Activated B cell treated with CpG ODN at 0.5 μM for 24 hours (primary cell): ENCODE measurements at regions not wholly inside any gene's neighbourhood (a gene's known extent, or its start where the extent isn't known, plus 50 kb on each side); places are given as distances from the start of the nearest gene placed in this dataset.

Experiments
- ATAC-seq: fragments of 200-7000 bp; cut with Tn5 transposase; one replicate; pipeline ENCODE4 v1.10.0; 2021; ENCODE audit warnings: low read depth, mild to moderate bottlenecking, moderate library complexity
- CTCF ChIA-PET: fragments of 350-600 bp; sonication (Branson Sonifier 250); formaldehyde crosslinking; loops from one replicate; lab custom pipeline; 2021; ENCODE audit warnings: antibody characterized with exemption; lab: Charles Lee
- POLR2A ChIA-PET: fragments of 350-600 bp; sonication (Branson Sonifier 250); formaldehyde crosslinking; loops from one replicate; lab custom pipeline; 2021; ENCODE audit warnings: antibody characterized with exemption; lab: Charles Lee
- DNase-seq: peaks from one replicate; pipeline ENCODE4 v3.0.0; 2022
- H3K27ac Mint-ChIP-seq: one replicate; pipeline ENCODE4 v1.8.0; 2020; ENCODE audit warnings: mixed read lengths
- H3K27me3 Mint-ChIP-seq: one replicate; pipeline ENCODE4 v1.8.0; 2021; ENCODE audit warnings: mixed read lengths
- H3K36me3 Mint-ChIP-seq: one replicate; pipeline ENCODE4 v1.8.0; 2021; ENCODE audit warnings: low read depth, mixed read lengths
- H3K4me1 Mint-ChIP-seq: one replicate; pipeline ENCODE4 v1.8.0; 2021; ENCODE audit warnings: mixed read lengths
- H3K4me3 Mint-ChIP-seq: one replicate; pipeline ENCODE4 v1.8.0; 2020; ENCODE audit warnings: mild to moderate bottlenecking, mixed read lengths
- H3K9me3 Mint-ChIP-seq: one replicate; pipeline ENCODE4 v1.8.0; 2020; ENCODE audit warnings: mixed read lengths
- CTCF ChIP-seq: fragments of 200-600 bp; IDR thresholded peaks from one replicate; pipeline ENCODE4 v1.8.0; 2022; ENCODE audit warnings: antibody characterized with exemption, mild to moderate bottlenecking
- intact Hi-C: fragments of 100-400 bp; cut with micrococcal nuclease; formaldehyde crosslinking; loops from one replicate; pipeline ENCODE4 v1.15.1; 2024

GRCh38 chr18:10041180-10041579 is 127.4 kb downstream of the VAPA start:
- H3K36me3 Mint-ChIP-seq: peaks cover 3% of the 10 kb centered on the region
- no peak for TF ChIP-seq CTCF
- ATAC-seq: no peak
- no peaks in the 10 kb centered on the region for H3K4me1 Mint-ChIP-seq
- ChIA-PET POLR2A (no interaction called here), CTCF (no interaction called here)
- H3K4me3 Mint-ChIP-seq: no peak overlapping the region
- intact Hi-C loops: no loop called here
- H3K27ac Mint-ChIP-seq: no peak overlapping the region
- peaks cover 14% of the 10 kb centered on the region for H3K9me3 Mint-ChIP-seq
- H3K27me3 Mint-ChIP-seq: peaks cover 2% of the 10 kb centered on the region
- no peak for DNase-seq

GRCh38 chr18:10042492-10042891 is 128.7 kb downstream of the VAPA start:
- TF ChIP-seq CTCF: no peak
- no peak overlapping the region for H3K27ac Mint-ChIP-seq
- H3K36me3 Mint-ChIP-seq: peaks cover 3% of the 10 kb centered on the region
- no peak for DNase-seq
- no peaks in the 10 kb centered on the region for H3K4me1 Mint-ChIP-seq
- no peak overlapping the region for H3K4me3 Mint-ChIP-seq
- POLR2A ChIA-PET: no interaction called here
- intact Hi-C loops: no loop called here
- CTCF ChIA-PET: no interaction called here
- no peak for ATAC-seq
- H3K9me3 Mint-ChIP-seq: peaks cover 14% of the 10 kb centered on the region
- H3K27me3 Mint-ChIP-seq: peaks cover 2% of the 10 kb centered on the region

GRCh38 chr18:10044054-10044453 is 130.2 kb downstream of the VAPA start:
- ATAC-seq (no peak), DNase-seq (no peak)
- TF ChIP-seq CTCF: no peak
- Mint-ChIP-seq H3K36me3 (peaks cover 3% of the 10 kb centered on the region), H3K27ac (no peak overlapping the region), H3K9me3 (peaks cover 14% of the 10 kb centered on the region), H3K4me3 (no peak overlapping the region), H3K27me3 (peaks cover 2% of the 10 kb centered on the region), H3K4me1 (no peaks in the 10 kb centered on the region)
- ChIA-PET POLR2A (no interaction called here), CTCF (no interaction called here)
- intact Hi-C loops: no loop called here

GRCh38 chr18:10045296-10045891 is 131.6 kb downstream of the VAPA start:
- CTCF ChIA-PET: no interaction called here
- Mint-ChIP-seq H3K4me3 (no peak overlapping the region), H3K36me3 (peaks cover 3% of the 10 kb centered on the region), H3K27ac (no peak overlapping the region), H3K27me3 (peaks cover 2% of the 10 kb centered on the region), H3K4me1 (no peaks in the 10 kb centered on the region), H3K9me3 (peaks cover 14% of the 10 kb centered on the region)
- POLR2A ChIA-PET: no interaction called here
- ATAC-seq (no peak), DNase-seq (no peak)
- no peak for TF ChIP-seq CTCF
- intact Hi-C loops: no loop called here

- ChIA-PET CTCF (interaction anchor here (0.7 kb wide), 1 partner anchor 444 kb away, joined by 3 read pairs; no protein-coding TSS in a partner anchor), POLR2A (no interaction called here)
- no peak for TF ChIP-seq CTCF
These were observed 132.5 kb downstream of the VAPA start for GRCh38 chr18:10046178-10046807.

More at GRCh38 chr18:10046178-10046807, 132.5 kb downstream of the VAPA start:
- Mint-ChIP-seq H3K27ac (no peak overlapping the region), H3K4me3 (no peak overlapping the region), H3K9me3 (peaks cover 14% of the 10 kb centered on the region), H3K36me3 (peaks cover 3% of the 10 kb centered on the region), H3K27me3 (no peaks in the 10 kb centered on the region), H3K4me1 (no peaks in the 10 kb centered on the region)
- DNase-seq: no peak
- no peak for ATAC-seq
- intact Hi-C loops: no loop called here
